ENCODE measurements at regions not wholly inside any gene's neighbourhood (a gene's known extent, or its start where the extent isn't known, plus 50 kb on each side); places are given as distances from the start of the nearest gene placed in this dataset.

- no peaks in the 10 kb centered on the region for H3K36me3 ChIP-seq
- no peak for TF ChIP-seq CTCF (IDR thresholded peaks at IDR 0.05)
- TF ChIP-seq POLR2AphosphoS5 (IDR thresholded peaks at IDR 0.05), result no peak
- TF ChIP-seq POLR2A (IDR thresholded peaks at IDR 0.05), result no peak
- no peak for TF ChIP-seq EP300 (IDR thresholded peaks at IDR 0.05; ENCODE audit: low read depth)
- no peak overlapping the region for H3K4me3 ChIP-seq
- intact Hi-C loops (cut with DNase I; ENCODE audit: low total_unique reads), result no loop called here
- no peaks in the 10 kb centered on the region for H3K27me3 ChIP-seq
- in situ Hi-C loops (cut with MboI; ENCODE audit: low pct_ligation_motif_present in 1 of 4, low pct_unique_long_range_greater_than_20kb in 1 of 4, low sequenced_read_pairs in 3 of 4), result no loop called here
- no peaks in the 10 kb centered on the region for H3K4me1 ChIP-seq
- no peak overlapping the region for H3K27ac ChIP-seq
- no peak for DNase-seq
- H3K9me3 ChIP-seq, result no peaks in the 10 kb centered on the region
Measured at GRCh38 chr14:42563313-42563712, 956.6 kb downstream of the LRFN5 start.

GRCh38 chr14:42556551-42556950 lies 949.9 kb downstream of the LRFN5 start:
- H3K27ac ChIP-seq, result no peak overlapping the region
- H3K36me3 ChIP-seq, result no peaks in the 10 kb centered on the region
- H3K4me3 ChIP-seq, result no peak overlapping the region
- no peaks in the 10 kb centered on the region for H3K4me1 ChIP-seq
- in situ Hi-C loops (cut with MboI; ENCODE audit: low pct_ligation_motif_present in 1 of 4, low pct_unique_long_range_greater_than_20kb in 1 of 4, low sequenced_read_pairs in 3 of 4) (no loop called here), intact Hi-C loops (cut with DNase I; ENCODE audit: low total_unique reads) (no loop called here)
- 31 to 63% methylated on average over 1 to 2 of the region's 2 CpGs for WGBS, 2 donors (ENCODE audit: low coverage in 1 of 2)
- H3K9me3 ChIP-seq, result no peaks in the 10 kb centered on the region
- no peak for DNase-seq
- TF ChIP-seq POLR2AphosphoS5 (IDR thresholded peaks at IDR 0.05) (no peak), POLR2A (IDR thresholded peaks at IDR 0.05) (no peak), CTCF (IDR thresholded peaks at IDR 0.05) (no peak), EP300 (IDR thresholded peaks at IDR 0.05; ENCODE audit: low read depth) (no peak)
- H3K27me3 ChIP-seq, result no peaks in the 10 kb centered on the region

- TF ChIP-seq POLR2A (IDR thresholded peaks at IDR 0.05), result no peak
- no peak for TF ChIP-seq EP300 (IDR thresholded peaks at IDR 0.05; ENCODE audit: low read depth)
- TF ChIP-seq POLR2AphosphoS5 (IDR thresholded peaks at IDR 0.05), result no peak
- no peak for TF ChIP-seq CTCF (IDR thresholded peaks at IDR 0.05)
- Histone ChIP-seq H3K27ac (no peak overlapping the region), H3K36me3 (no peaks in the 10 kb centered on the region), H3K4me3 (no peak overlapping the region), H3K9me3 (no peaks in the 10 kb centered on the region), H3K4me1 (no peaks in the 10 kb centered on the region), H3K27me3 (no peaks in the 10 kb centered on the region)
- 56 to 78% methylated on average over 2 of the region's 2 CpGs for WGBS, 2 donors (ENCODE audit: low coverage in 1 of 2)
- DNase-seq, result no peak
- intact Hi-C loops (cut with DNase I; ENCODE audit: low total_unique reads) (no loop called here), in situ Hi-C loops (cut with MboI; ENCODE audit: low pct_ligation_motif_present in 1 of 4, low pct_unique_long_range_greater_than_20kb in 1 of 4, low sequenced_read_pairs in 3 of 4) (no loop called here)
Measured at GRCh38 chr14:42555365-42555764, 948.7 kb downstream of the LRFN5 start.

- H3K9me3 ChIP-seq, result no peaks in the 10 kb centered on the region
- no peaks in the 10 kb centered on the region for H3K27me3 ChIP-seq
- no peak overlapping the region for H3K4me3 ChIP-seq
- intact Hi-C loops (cut with DNase I; ENCODE audit: low total_unique reads), result no loop called here
- H3K27ac ChIP-seq, result no peak overlapping the region
- no peaks in the 10 kb centered on the region for H3K4me1 ChIP-seq
- H3K36me3 ChIP-seq, result no peaks in the 10 kb centered on the region
- TF ChIP-seq POLR2A (IDR thresholded peaks at IDR 0.05), result no peak
- TF ChIP-seq POLR2AphosphoS5 (IDR thresholded peaks at IDR 0.05), result no peak
- TF ChIP-seq CTCF (IDR thresholded peaks at IDR 0.05), result no peak
- TF ChIP-seq EP300 (IDR thresholded peaks at IDR 0.05; ENCODE audit: low read depth), result no peak
- in situ Hi-C loops (cut with MboI; ENCODE audit: low pct_ligation_motif_present in 1 of 4, low pct_unique_long_range_greater_than_20kb in 1 of 4, low sequenced_read_pairs in 3 of 4), result no loop called here
- 92 to 97% methylated on average over 2 of the region's 2 CpGs for WGBS, 2 donors (ENCODE audit: low coverage in 1 of 2)
- no peak for DNase-seq
Measured at GRCh38 chr14:42554091-42554490, 947.4 kb downstream of the LRFN5 start.
